NCI-H1105 treated with DMSO at 0.1 percent for 48 hours (cell line): ENCODE measurements at regions not wholly inside any gene's neighbourhood (a gene's known extent, or its start where the extent isn't known, plus 50 kb on each side); places are given as distances from the start of the nearest gene placed in this dataset.

Source experiments
- DNase-seq: peaks from one replicate; lab custom pipeline; 2025; lab: John Stamatoyannopoulos, UW

GRCh38 chr10:89829262-89829886 lies 128.0 kb downstream of the KIF20B start:
- no peak for DNase-seq

GRCh38 chr10:89829887-89830269 lies 128.5 kb downstream of the KIF20B start:
- DNase-seq, result no peak

- no peak for DNase-seq
Measured at GRCh38 chr10:89830624-89831023, 129.2 kb downstream of the KIF20B start.

GRCh38 chr10:89836840-89837164 lies 135.4 kb downstream of the KIF20B start:
- no peak for DNase-seq

GRCh38 chr10:89837165-89838043 lies 136.0 kb downstream of the KIF20B start:
- DNase-seq, result no peak

- DNase-seq, result no peak
Measured at GRCh38 chr10:89838044-89838615, 136.7 kb downstream of the KIF20B start.

GRCh38 chr10:89845541-89846280 lies 144.3 kb downstream of the KIF20B start:
- DNase-seq, result no peak

- no peak for DNase-seq
Measured at GRCh38 chr10:89846281-89846630, 144.9 kb downstream of the KIF20B start.

- no peak for DNase-seq
Measured at GRCh38 chr10:89846786-89847185, 145.4 kb downstream of the KIF20B start.

- DNase-seq, result no peak
Measured at GRCh38 chr10:89852872-89853271, 151.5 kb downstream of the KIF20B start.

GRCh38 chr10:89853781-89854191 lies 152.4 kb downstream of the KIF20B start:
- DNase-seq, result no peak

- no peak for DNase-seq
Measured at GRCh38 chr10:89857431-89858042, 156.1 kb downstream of the KIF20B start.

- no peak for DNase-seq
Measured at GRCh38 chr10:89861199-89861573, 159.8 kb downstream of the KIF20B start.

- DNase-seq, result peak; percentile 7
Measured at GRCh38 chr10:89861584-89862301, 160.4 kb downstream of the KIF20B start.

- no peak for DNase-seq
Measured at GRCh38 chr10:89867964-89868363, 166.6 kb downstream of the KIF20B start.

GRCh38 chr10:89869180-89869579 lies 167.8 kb downstream of the KIF20B start:
- peak; percentile 2 for DNase-seq

GRCh38 chr10:89869592-89870156 lies 168.3 kb downstream of the KIF20B start:
- DNase-seq, result no peak

GRCh38 chr10:89870936-89871335 lies 169.5 kb downstream of the KIF20B start:
- DNase-seq, result no peak

- no peak for DNase-seq
Measured at GRCh38 chr10:89873055-89873454, 171.7 kb downstream of the KIF20B start.

- no peak for DNase-seq
Measured at GRCh38 chr10:89875557-89875956, 174.2 kb downstream of the KIF20B start.

- DNase-seq, result no peak
Measured at GRCh38 chr10:89879121-89879520, 177.7 kb downstream of the KIF20B start.
